ENCODE measurements at regions not wholly inside any gene's neighbourhood (a gene's known extent, or its start where the extent isn't known, plus 50 kb on each side); places are given as distances from the start of the nearest gene placed in this dataset.

DNA sequence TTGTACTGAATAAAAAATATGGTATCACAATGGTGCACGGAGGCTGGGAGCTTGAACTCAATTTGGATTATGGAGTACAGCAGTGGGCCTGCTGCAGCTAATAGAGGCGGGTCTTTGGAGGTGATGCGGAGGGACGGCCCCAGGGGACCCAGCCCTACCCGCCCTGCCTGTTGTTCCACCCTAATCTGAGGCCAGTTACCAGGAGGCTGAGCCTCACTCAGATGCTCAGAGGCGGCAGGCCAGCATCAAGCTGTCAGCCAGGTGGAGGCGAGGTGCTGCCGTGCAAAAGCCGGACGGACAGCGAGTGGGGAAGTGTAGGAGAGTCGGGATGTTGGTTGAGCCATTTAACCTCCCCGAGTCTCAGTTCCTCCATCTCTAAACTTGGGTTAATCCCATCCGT is 218.5 kb upstream of the RGMA start:
- no peak for TF ChIP-seq POLR2A (IDR thresholded peaks at IDR 0.05; ENCODE audit: low read length)
- no peak for TF ChIP-seq GATA1 (IDR thresholded peaks at IDR 0.05; ENCODE audit: low read depth, low read length)

All from erythroblast (primary cell).